DMS53 treated with DMSO at 0.1 percent for 48 hours (cell line): ENCODE measurements at regions not wholly inside any gene's neighbourhood (a gene's known extent, or its start where the extent isn't known, plus 50 kb on each side); places are given as distances from the start of the nearest gene placed in this dataset.
"Not testable (repeated sequence)": the region's sequence is repeated elsewhere in the genome, so short reads cannot be mapped to it uniquely, and the experiment has no call there.

Experiments
- DNase-seq: peaks from one replicate; lab custom pipeline; 2025; ENCODE audit not compliant: unreplicated experiment; lab: John Stamatoyannopoulos, UW

DNA sequence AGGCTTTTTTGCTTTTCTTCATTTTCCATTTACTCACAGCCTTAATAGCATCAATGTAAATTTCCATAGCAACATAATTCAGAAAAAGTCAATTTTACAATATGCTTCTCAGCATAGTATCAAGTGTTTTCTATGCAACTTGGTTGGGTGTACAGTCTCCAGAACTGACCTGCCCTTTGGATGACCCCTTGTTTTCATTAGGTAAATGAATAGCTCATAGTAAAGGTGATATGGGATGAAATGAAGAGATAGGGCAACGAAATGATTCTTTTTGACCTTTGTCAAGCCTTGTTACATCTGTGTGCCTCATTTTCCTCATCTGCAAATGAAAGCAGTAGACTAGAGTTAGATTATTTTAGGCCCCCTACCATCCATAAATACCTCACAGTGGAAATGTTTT lies 1081.0 kb downstream of the TMTC2 start:
- DNase-seq = no peak

DNA sequence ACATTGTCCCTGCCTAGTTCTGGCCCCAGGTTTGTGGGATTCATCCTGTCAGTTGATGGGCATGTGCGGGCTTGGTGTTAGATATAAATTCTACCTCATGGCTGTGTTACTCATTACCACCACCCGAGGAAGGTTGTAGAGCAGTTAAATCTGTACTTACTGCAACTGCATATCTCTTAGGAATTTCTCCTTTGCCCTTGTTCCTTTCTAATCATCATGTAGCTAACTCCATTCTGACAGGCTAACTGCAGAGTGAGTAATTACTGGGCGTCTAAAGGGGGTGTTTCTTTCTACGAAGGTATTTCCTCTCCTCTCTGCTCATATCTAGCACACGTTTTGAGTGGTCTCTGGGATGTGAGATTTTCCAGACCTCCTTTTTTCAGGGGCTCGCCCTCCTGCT lies 1076.7 kb downstream of the TMTC2 start:
- DNase-seq = no peak

DNA sequence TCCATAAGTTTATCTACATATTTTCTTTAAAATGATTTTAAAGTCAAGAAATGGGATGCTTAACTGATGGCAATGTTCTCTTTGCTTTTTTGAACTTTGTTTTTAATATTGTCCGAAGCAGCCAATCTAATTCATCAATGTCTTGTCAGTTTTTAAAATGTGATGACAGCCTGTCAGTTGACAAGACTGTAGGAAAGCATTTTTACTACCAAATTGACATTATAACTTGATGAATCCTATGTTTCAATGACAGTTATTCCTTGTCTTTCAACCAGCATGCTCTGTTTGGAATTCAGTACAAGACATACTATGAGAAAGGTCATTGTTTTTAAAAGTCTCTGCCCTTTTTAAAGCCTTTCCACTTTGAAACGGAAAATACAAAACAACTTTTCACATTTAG lies 1073.2 kb downstream of the TMTC2 start:
- no peak for DNase-seq

DNA sequence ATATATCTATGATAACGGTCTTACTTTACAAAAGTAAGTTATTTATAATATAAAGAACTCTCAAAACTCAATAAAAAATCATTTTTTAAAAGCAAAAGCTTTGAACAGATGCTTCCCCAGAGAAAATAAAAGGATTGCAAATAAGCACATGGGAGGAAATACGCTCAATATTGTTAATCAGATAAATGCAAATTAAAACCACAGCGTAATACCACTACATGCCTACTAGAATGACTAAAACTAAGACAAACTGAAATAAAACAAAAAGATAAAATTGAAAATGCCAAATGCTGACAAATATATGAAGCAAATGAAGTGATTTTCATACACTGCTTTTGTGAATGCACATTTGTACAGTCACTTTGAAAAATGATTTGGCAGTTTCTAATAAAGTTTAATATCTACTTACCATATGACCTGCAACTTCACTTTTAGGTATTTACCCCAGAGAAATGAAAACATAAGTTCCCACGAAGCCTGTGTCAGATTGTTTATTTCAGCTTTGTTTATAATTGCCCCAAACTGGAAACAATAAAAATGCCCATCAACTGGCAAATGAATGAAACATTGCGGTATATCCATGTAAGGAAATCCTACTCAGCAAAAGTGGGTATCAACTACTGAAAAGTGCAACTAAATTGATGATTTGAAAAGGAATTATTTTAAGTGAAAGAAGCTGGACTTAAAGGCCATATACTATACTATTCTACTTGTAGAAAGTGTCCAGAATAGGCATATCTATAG lies 1072.4 kb downstream of the TMTC2 start:
- DNase-seq = no peak

DNA sequence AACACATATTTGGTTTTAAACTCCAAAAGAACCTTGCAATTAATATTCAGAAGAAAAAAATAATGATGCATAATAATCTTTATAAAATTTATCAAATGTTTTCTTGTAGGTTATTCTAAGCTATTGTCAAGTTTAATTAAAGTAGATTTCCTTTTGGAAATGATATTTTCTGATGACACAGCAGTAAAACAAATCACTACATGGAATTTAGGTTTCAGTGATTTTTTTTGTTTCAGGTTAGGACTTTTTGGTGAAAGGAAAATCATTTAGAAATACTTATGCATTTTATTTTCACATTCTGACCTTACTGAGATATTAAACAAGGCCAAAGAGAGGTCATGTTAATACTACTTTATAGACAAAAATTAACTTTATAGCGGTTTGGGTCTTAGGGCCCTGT lies 1067.2 kb downstream of the TMTC2 start:
- no peak for DNase-seq

DNA sequence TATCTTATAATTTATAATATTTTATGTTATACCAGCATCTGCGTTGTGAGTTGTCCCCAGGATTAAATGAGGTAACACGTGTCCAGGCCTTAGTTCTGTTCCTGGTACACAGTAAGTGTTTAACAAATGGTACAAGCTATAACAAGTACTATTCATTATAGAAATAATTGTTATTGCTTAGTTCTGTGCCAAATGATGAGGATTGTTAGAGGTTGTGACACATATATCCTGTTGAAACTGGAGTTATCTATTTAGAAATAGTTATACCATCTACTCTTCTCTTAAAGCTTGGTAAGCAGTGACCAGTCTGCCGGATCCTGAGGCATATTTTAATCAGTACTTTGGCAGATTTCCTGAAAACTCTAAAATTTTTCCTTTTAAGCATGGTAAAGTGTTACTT lies 1066.5 kb downstream of the TMTC2 start:
- DNase-seq = no peak

DNA sequence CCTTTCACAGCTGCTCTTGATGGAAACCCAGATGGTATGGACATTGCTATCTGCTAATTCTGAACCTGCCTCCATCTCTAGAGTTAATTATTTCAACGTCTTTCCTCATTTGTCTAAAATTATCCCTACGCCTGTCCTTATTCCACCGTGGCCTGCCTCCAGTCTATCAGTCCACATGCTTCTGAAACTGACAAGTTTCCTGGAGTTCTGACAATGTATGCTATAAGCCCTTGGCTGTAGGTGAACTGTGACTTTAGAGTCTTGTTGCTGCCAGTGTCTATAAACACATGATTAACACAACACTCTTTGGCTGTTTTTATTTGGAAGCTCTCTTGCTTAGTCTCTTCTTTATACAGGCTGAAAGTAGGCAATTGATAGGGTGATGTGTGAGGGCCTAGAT lies 1052.9 kb downstream of the TMTC2 start:
- no peak for DNase-seq

DNA sequence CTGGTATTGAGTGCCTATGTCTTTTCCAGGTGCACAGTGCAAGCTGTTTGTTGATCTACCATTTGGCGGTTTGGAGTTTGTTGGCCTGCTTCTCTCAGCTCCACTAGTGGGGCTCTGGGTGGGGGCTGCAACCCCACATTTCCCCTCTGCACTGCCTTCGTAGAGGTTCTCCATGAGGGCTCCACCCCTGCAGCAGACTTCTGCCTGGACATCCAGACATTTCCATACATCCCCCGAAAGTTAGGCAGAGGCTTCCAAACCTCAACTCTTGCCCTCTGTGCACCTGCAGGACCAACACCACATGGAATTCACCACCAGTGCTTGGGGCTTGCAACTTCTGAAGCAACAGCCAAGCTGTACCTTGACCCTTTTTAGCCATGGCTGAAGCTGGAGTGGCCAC lies 1024.1 kb downstream of the TMTC2 start:
- DNase-seq = no peak

DNA sequence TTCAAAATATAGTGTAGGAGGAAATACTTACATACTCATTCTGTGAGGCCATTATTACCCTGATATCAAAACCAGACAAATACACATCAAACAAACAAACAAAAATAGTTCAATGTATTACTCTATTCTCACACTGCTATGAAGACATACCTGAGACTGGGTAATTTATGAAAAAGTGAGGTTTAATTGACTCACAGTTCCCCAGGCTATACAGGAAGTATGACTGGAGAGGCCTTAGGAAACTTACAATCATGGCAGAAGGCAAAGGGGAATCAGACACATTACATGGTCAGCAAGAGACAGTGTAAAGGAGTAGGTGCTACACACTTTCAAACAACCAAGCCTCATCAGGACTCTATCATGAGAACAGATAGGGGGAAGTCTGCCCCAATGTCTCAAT lies 1023.2 kb downstream of the TMTC2 start:
- DNase-seq = no peak

DNA sequence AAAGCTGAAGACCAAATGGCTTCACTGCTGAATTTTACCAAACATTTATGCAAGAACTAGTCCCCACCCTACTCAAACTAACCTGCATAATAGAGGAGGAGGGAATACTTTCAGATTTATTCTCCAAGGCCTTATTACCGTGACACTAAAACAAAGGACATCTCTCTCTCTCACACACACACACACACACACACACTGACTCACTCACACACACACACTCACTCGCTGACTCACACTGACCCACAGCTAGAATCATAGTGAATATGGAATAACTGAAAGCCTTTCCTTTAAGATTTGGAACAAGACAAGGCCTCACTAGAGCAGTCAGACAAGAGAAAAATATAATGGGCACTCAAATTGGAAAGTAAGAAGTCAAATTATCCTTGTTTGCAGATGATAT lies 1014.1 kb downstream of the TMTC2 start:
- no peak for DNase-seq

DNA sequence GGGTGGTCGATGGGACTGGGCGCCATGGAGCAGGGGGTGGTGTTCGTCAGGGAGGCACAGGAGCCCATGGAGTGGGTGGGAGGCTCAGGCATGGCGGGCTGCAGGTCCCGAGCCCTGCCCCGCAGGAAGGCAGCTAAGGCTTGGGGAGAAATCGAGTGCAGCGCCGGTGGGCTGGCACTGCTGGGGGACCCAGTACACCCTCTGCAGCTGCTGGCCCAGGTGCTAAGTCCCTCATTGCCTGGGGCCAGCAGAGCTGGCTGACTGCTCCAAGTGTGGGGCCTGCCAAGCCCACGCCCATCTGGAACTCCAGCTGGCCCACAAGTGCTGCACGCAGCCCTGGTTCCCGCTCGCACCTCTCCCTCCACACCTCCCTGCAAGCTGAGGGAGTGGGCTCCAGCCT lies 1009.6 kb downstream of the TMTC2 start:
- DNase-seq = not testable (repeated sequence)

DNA sequence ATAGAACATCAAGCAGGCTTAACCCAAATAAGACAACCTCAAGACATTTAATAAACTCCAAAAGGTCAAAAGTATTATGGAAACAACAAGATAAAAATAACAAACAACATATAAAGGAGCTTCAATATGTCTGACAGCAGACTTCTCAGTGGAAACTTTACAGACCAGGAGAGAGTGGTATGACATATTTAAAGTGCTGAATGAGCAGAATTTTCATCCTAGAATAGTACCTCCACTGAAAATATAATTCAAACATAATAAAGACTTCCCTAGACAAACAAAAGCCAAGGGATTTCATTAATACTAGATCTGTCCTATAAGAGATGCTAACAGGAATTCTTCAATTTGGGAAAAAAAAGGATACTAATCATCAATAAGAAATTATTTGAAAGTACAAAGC lies 1005.0 kb downstream of the TMTC2 start:
- no peak for DNase-seq

DNA sequence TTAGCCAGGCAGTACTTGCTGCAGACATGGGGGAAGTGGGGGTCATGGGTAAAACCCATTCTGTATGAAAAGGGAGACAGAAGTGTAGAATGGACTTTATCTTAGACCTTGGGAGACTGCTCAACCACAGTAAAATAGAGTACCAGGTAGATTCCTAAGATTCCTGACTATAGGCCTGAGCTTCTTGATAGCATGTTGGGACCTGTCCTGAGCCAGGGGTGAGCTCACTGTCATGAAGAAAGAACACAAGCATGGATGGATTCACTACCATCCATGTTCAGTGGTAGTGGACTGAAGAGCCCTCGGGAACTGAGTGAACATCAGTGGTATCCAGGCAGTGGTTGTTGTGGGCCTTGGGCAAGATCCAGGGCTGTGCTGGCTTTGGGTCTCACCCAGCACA lies 1003.8 kb downstream of the TMTC2 start:
- no peak for DNase-seq

DNA sequence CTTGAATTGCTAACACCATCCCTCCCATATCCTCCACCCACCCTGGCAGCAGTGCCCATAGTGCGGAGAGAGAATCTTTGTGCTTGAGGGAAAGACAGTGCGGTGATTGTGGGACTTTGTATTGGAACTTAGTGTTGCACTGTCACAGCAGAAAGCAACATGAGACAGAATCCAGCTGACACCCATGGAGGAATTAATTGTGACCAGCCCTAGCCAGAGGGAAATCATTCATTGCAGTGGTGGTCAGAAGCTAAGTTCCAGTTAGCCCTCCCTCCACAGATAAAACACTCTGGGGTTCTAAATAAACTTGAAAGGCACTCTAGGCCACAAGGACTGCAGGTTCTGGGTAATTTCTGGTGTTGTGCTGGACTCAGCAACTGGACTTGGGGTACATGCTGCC lies 1002.6 kb downstream of the TMTC2 start:
- DNase-seq = no peak

DNA sequence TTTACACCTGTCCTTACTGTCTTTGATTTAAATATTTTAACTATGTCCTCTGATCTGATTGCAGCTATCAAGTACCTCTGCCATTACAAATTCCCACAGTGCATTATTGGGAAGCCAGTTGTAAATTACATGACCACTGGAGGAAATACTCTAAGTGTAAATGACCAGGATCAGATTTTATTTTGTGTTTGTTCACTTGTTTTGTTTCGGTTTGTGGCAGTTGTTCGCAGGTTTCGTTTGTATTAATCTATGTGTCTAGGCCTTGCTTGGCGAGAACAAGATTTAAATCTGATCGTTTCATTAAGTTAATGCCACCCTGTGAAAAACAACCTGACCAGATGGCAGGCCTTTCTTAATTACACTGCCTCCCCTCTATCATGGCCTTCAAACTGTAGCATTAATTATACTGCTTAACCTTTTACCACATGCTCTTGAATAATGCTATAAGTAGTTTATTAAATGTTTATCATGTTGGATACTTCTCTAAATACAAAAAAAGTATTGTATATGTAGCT lies 990.1 kb downstream of the TMTC2 start:
- DNase-seq = no peak

DNA sequence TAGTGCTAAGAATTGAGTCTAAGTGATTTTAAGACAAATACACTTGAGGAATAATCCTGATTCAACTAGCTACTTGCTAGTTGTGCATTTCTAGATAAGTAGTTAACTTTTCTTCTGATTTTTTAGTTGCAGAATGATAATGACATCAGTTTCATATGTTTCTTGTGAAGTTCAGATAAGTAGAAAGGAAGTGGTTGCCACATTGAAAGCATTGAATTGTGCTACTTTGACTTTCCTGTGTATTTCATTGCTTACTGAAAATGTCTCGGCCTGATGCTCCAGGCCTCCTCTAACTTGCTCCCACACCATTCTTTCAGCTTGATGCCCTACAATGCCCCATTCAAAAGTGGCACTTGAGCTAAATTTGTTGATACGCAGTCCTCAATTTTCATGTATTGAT lies 980.0 kb downstream of the TMTC2 start:
- no peak for DNase-seq

DNA sequence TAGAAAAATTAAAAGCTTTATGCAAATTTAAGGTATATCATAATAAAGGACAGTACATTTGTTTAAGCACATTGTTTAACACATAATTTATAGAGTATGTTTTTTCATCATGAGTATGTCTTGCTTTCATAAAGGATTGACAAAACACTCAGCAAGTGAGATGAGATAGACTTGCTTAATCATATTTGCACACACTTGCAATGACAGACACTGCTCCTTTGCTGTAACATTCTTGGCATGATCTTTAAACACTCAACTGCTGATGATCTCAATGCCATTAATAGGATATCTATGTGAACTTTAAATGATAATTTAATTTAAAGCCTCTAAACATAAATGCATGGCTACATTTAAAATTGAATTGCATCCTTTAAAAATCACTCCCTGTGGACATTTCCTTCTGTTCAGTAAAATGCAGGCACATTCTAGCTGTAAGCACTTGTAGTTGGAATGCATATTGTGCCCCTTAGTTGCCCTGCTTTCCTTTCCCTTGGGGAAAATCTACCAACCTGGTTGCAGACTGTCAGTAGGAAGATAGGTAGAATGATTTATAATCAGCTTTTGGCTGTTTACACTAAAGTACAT lies 979.0 kb downstream of the TMTC2 start:
- no peak for DNase-seq

DNA sequence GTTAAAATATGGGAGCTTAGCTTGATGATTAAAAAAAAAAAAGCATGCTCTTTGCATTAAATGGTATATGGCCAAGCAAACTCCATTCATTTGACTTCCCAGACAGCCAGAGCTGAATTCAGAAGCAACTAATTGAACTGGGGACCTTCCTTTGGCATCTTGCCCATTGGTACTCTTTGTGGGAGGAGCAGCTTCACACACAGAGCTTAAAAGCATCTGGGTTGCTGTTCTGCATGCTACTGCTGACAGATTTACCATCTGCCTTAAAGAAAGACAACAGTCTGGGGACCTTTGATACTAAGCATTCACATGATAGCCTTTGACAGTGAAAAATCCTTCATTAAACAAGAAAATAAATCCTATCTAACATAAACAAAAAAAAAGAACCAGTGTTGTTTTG lies 977.9 kb downstream of the TMTC2 start:
- DNase-seq = peak; percentile 6

DNA sequence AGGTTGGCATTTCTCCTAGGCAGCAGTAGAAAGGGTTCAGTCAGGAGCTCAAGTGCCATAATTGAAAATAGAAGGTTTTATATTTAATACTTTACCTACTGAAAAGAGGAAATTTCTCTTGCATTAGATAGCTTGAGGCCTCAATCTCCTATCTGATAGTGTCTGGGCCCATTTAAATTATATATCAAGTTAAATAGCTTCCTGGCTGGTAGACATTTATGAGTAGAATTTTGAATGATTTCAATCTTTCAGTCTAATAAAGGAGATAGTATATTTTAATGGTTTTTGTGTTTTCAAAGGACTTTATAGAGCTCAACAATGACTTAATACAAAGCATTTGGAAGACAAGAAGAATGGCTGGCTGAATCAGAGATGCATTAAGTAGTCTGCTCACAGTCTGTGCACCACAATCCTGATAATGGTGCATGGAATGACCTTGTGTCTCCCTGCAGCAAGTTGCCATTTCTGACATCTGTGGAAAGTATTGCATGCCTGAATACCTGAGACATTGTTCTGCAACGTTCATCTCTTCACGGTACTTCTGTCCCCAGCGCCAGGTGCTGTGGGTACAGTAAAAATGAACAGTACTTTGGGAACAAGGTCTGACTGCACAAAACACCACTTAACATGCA lies 974.1 kb downstream of the TMTC2 start:
- no peak for DNase-seq

DNA sequence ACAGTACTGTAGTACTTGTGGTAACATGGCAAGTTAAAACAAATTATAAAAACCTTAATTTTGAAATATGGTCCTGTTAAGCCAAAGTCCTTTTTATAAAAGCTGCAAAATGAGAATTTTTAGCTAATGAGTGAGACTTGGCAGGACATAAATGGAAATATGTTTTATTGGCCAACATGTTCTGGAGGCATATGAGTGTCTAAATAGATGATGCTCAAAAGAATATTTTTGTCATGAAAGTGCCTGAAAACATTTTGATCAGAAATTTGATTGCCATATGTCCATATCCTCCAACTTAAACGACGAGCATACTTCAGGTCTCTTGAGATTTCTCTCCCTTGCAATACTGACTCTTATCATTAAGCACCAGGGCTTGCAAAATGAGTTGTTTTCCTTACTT lies 972.6 kb downstream of the TMTC2 start:
- DNase-seq = no peak

DNA sequence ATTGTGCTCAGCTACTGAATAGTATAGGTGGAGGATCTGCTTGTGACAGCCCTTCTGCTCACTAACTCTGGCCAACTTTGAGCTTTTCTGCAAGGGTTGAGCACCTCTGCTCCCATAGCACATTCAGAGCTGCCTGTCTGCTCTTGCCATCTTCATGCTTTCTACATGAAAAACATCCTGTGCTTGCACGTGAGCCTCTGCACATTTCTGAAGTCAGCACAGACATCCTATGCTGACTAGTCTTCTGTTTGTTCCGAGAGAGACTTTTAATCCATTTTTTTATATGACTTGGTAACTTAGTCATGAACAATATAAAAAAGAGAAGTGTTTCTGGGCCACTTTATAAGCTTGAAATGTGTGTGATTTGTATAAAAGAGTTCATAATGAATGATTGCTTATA lies 969.3 kb downstream of the TMTC2 start:
- no peak for DNase-seq

DNA sequence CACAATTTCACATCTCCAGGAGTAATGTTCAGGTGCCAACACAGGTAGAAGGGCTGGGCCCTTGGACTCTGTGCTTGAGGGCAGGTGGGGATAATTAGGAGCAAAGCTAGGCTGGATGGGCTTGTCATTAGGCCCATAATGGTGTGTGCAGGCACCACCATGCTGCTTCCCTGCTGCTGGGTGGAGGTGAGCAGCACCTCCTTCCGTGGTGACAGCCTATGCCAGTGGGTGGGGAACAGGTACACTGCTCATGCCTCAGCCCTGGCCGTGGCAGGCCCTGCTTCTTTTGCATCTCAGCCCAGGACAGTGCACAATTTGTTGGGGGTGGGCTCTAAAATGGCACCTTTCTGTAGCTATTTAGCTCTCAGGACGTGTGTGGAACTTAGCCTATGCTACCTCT lies 955.5 kb downstream of the TMTC2 start:
- DNase-seq = no peak
